CD4-positive, alpha-beta T cell (primary cell): ENCODE measurements at regions not wholly inside any gene's neighbourhood (a gene's known extent, or its start where the extent isn't known, plus 50 kb on each side); places are given as distances from the start of the nearest gene placed in this dataset.

Experiments
- ATAC-seq: fragments of 200-7000 bp; cut with Tn5 transposase; one replicate; pipeline ENCODE4 v1.10.0; 2022; ENCODE audit warnings: mild to moderate bottlenecking; ENCODE audit not compliant: poor library complexity
- CTCF ChIA-PET: fragments of 350-600 bp; sonication (Branson Sonifier 250); formaldehyde crosslinking; loops from one replicate; lab custom pipeline; 2021; ENCODE audit warnings: antibody characterized with exemption, inconsistent platforms; lab: Charles Lee
- POLR2A ChIA-PET: fragments of 350-600 bp; sonication (Branson Sonifier 250); formaldehyde crosslinking; loops from one replicate; lab custom pipeline; 2021; ENCODE audit warnings: antibody characterized with exemption, inconsistent platforms; lab: Charles Lee
- DNase-seq, 14 experiments: peaks; one replicate each; pipeline ENCODE4 v3.0.0-alpha.2; 2013 to 2020; ENCODE audit warnings: mixed read lengths in 2 of 14
- H3K27ac ChIP-seq, 2 donors: one replicate each; pipeline versions ENCODE4 v1.5.1 to v1.7.0; 2013; ENCODE audit warnings: low read length in 2 of 2, low read depth in 1 of 2, mild to moderate bottlenecking in 1 of 2
- H3K27me3 ChIP-seq, 2 experiments: 1 replicate in 1 of 2; 2 replicates in 1 of 2; pipeline versions ENCODE4 v1.6.1 to v1.7.0; 2013; ENCODE audit warnings: low read length in 2 of 2, control low read depth in 1 of 2, mild to moderate bottlenecking in 1 of 2, moderate library complexity in 1 of 2; ENCODE audit not compliant: insufficient read depth in 2 of 2, control insufficient read depth in 1 of 2
- H3K36me3 ChIP-seq: one replicate; pipeline ENCODE4 v1.6.1; 2013; ENCODE audit warnings: low read length, control low read depth; ENCODE audit not compliant: insufficient read depth
- H3K4me1 ChIP-seq: one replicate; pipeline ENCODE4 v1.6.1; 2013; ENCODE audit warnings: low read length, control low read depth; ENCODE audit not compliant: insufficient read depth
- H3K4me3 ChIP-seq: one replicate; pipeline ENCODE4 v1.5.1; 2013; ENCODE audit warnings: mild to moderate bottlenecking, low read length, moderate library complexity
- H3K9me3 ChIP-seq, 2 experiments: 1 replicate in 1 of 2; 2 replicates in 1 of 2; pipeline versions ENCODE4 v1.6.1 to v1.7.0; 2013; ENCODE audit warnings: low read length in 2 of 2, mild to moderate bottlenecking in 2 of 2, control low read depth in 1 of 2, moderate library complexity in 1 of 2; ENCODE audit not compliant: control insufficient read depth in 1 of 2, insufficient read depth in 1 of 2
- H3K27ac Mint-ChIP-seq: one replicate; pipeline ENCODE4 v1.8.0; 2020; ENCODE audit warnings: mixed read lengths
- H3K27me3 Mint-ChIP-seq: one replicate; pipeline ENCODE4 v1.8.0; 2021; ENCODE audit warnings: mixed read lengths
- H3K36me3 Mint-ChIP-seq: one replicate; pipeline ENCODE4 v1.8.0; 2021; ENCODE audit warnings: low read depth, mixed read lengths
- H3K4me1 Mint-ChIP-seq: one replicate; pipeline ENCODE4 v1.8.0; 2021; ENCODE audit warnings: low read depth, mixed read lengths
- H3K4me3 Mint-ChIP-seq: one replicate; pipeline ENCODE4 v1.8.0; 2020; ENCODE audit warnings: mild to moderate bottlenecking, mixed read lengths
- H3K9me3 Mint-ChIP-seq: one replicate; pipeline ENCODE4 v1.8.0; 2020; ENCODE audit warnings: mixed read lengths
- CTCF ChIP-seq: fragments of 200-600 bp; IDR thresholded peaks from one replicate; pipeline ENCODE4 v1.8.0; 2022; ENCODE audit warnings: antibody characterized with exemption, mild to moderate bottlenecking
- intact Hi-C, 2 experiments: fragments of 100-400 bp; cut with DNase I in 1 of 2; cut with micrococcal nuclease in 1 of 2; formaldehyde crosslinking; loops; one replicate each; pipeline versions ENCODE4 v1.15.1 to v1.9.0; 2023 to 2025; cut with DNase I, micrococcal nuclease

GRCh38 chr12:25817166-25817565 lies 141.3 kb upstream of the RASSF8 start:
- H3K9me3 Mint-ChIP-seq: no peaks in the 10 kb centered on the region
- Histone ChIP-seq H3K4me3 (no peak overlapping the region), H3K27ac (no peak overlapping the region), H3K9me3 (no peaks in the 10 kb centered on the region), H3K27me3 (no peaks in the 10 kb centered on the region), H3K4me1 (no peaks in the 10 kb centered on the region), H3K36me3 (no peaks in the 10 kb centered on the region)
- intact Hi-C loops: no loop called here
- no peak for ATAC-seq
- ChIA-PET POLR2A (no interaction called here), CTCF (no interaction called here)
- H3K27ac Mint-ChIP-seq: no peak overlapping the region
- H3K36me3 Mint-ChIP-seq: no peaks in the 10 kb centered on the region
- H3K27me3 Mint-ChIP-seq: no peaks in the 10 kb centered on the region
- no peak overlapping the region for H3K4me3 Mint-ChIP-seq
- TF ChIP-seq CTCF: no peak
- no peak for DNase-seq
- H3K4me1 Mint-ChIP-seq: no peaks in the 10 kb centered on the region

- intact Hi-C loops: no loop called here
- Mint-ChIP-seq H3K4me1 (no peaks in the 10 kb centered on the region), H3K9me3 (no peaks in the 10 kb centered on the region), H3K4me3 (no peak overlapping the region), H3K36me3 (no peaks in the 10 kb centered on the region), H3K27me3 (no peaks in the 10 kb centered on the region), H3K27ac (no peak overlapping the region)
- Histone ChIP-seq H3K9me3 (no peaks in the 10 kb centered on the region), H3K4me1 (no peaks in the 10 kb centered on the region), H3K27me3 (no peaks in the 10 kb centered on the region), H3K36me3 (no peaks in the 10 kb centered on the region), H3K4me3 (no peak overlapping the region), H3K27ac (no peak overlapping the region)
- POLR2A ChIA-PET: no interaction called here
- ATAC-seq (no peak), DNase-seq (no peak)
- TF ChIP-seq CTCF: no peak
- CTCF ChIA-PET: no interaction called here
Measured at GRCh38 chr12:25818596-25819390, 139.7 kb upstream of the RASSF8 start.

DNA sequence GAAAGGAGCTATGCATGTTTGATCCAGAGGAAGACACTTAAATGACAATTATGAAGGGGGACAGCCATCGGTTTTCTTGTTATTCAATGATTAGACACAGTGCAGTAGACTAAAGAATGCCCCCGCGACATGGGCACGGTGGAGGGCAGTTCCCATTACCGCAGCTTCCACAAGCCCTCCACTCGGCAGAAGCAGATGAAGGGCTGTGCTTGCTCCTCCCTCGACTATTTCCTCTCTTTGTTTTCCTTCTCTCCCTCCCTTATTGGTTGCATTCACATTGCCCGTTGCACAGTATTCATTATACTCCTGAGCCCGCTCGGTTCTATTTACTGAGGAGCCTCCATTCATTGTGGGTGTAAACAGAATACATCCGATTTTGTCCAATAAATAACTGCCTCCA lies 138.8 kb upstream of the RASSF8 start:
- POLR2A ChIA-PET: no interaction called here
- Histone ChIP-seq H3K27ac (no peak overlapping the region), H3K4me1 (no peaks in the 10 kb centered on the region), H3K27me3 (no peaks in the 10 kb centered on the region), H3K4me3 (no peak overlapping the region), H3K9me3 (no peaks in the 10 kb centered on the region), H3K36me3 (no peaks in the 10 kb centered on the region)
- intact Hi-C loops: no loop called here
- CTCF ChIA-PET: no interaction called here
- no peaks in the 10 kb centered on the region for H3K9me3 Mint-ChIP-seq
- no peaks in the 10 kb centered on the region for H3K27me3 Mint-ChIP-seq
- no peak for ATAC-seq
- no peak overlapping the region for H3K27ac Mint-ChIP-seq
- no peaks in the 10 kb centered on the region for H3K36me3 Mint-ChIP-seq
- no peak overlapping the region for H3K4me3 Mint-ChIP-seq
- no peak for DNase-seq
- H3K4me1 Mint-ChIP-seq: no peaks in the 10 kb centered on the region
- TF ChIP-seq CTCF: no peak
